Middle frontal gyrus (tissue), 1 donor: ENCODE measurements at regions not wholly inside any gene's neighbourhood (a gene's known extent, or its start where the extent isn't known, plus 50 kb on each side); places are given as distances from the start of the nearest gene placed in this dataset.

Experiments used
- DNase-seq: peaks from one replicate; pipeline ENCODE4 v3.0.0-alpha.2; 2015; ENCODE audit warnings: low spot score; ENCODE audit errors: extremely low spot score

DNA sequence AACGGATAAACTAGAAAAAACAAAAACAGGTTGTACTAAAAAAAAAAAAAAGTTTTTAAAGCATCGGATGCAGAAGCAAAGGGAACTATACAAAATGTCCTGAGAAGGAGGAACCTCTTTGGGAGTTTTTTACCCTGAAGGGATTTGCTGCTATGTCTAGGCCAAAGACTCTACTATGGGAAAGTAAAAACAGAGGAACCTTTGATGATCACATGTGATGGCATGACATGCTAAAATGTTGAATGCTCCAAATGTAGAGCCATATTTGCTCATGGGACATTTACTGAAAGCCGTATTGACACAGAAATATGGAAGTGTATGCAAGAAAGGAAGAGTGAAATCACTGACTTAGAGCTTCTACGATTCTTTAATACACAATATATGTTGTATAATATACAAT is 992.0 kb upstream of the ZEB2 start:
- DNase-seq = no peak

DNA sequence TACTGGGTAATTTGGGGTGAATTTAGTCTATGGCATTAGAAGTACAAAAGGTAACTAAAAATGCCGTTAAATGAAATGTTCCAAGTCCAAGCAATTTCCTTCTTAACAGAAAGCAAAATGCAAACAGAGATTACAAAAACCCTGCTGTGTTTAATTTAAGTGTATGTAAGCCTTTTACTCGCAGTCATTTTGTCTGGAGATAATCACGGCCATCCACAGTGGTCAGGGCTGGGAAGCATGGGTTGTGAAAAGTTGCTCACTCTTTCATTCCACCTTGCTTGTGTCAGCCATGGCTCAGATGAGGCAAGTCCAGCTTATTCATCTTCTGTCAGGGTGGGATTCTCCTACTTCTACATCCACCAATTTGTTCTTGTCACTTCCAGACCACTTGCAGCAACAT is 983.6 kb upstream of the ZEB2 start:
- no peak for DNase-seq

DNA sequence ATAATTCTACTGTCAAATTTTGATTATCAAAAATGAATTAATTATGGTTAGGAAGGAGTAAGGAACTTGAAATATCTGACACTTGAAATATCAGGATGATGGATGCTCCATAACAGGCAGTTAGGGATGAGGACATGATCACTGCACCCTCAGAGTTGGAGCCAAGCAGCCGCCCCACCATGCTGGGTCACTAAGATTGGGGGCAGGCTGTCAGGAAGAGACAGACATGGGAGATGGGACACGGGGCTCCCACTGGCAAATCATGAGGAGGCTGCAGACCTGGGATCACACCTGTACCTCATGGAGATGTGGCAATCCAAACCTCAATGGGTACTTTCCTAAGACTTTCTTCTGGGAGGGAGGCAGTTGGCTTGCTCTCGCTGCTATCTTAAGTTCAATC is 982.0 kb upstream of the ZEB2 start:
- DNase-seq = no peak

DNA sequence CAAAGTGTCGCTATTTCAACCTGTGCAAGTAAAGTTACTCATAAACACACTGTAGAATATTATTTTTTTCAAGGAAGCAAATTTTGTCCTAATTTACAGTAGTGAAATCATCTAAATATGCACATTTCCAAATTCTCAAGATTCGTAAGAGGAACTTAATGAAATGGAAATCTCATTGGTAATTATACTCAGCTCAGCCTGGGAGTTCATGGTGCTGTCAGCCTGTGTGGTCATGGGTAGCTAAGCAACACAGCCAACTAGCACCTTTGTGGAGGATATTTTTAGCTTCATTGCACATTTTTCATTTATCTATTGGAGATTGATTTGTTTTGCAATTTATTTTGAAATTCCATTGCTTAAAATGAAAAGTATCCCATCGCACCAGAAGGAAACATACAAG is 975.7 kb upstream of the ZEB2 start:
- no peak for DNase-seq

DNA sequence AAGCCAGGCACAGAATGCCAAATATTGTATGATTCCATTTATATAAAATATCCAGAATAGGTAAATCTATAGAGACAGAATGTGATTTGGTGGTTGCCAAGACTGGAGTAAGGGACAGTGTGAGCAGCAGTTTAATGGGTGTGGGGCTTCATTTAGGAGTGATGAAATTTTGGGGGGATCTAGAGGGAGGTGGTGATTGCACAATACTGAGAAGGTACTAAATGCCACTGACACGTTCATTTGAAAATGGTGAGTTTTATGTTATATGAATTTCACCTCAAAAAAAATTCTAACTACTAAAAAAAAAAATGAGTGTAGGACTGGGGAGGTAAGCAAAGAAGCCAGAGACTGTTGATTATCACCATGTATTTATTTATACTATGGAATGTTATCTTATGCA is 974.5 kb upstream of the ZEB2 start:
- DNase-seq = no peak

DNA sequence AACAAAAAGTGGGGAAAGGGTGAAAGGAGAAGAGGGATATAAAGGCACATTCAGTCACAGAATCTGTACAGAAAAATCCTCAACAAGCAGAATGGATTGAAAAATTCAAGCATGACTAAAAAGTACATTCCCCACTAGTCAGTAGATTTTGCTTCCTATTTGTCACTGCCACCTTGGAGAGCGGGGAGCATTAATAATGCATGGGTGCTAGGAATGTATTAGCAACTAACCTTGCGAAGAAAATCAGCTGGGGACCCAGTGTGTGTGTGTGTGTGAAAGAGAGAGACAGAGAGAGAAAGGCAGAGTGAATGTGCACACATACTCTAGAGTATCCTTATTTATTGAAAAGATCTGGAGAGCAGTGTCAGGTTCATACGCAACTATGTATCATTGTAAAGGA is 968.7 kb upstream of the ZEB2 start:
- DNase-seq = no peak

DNA sequence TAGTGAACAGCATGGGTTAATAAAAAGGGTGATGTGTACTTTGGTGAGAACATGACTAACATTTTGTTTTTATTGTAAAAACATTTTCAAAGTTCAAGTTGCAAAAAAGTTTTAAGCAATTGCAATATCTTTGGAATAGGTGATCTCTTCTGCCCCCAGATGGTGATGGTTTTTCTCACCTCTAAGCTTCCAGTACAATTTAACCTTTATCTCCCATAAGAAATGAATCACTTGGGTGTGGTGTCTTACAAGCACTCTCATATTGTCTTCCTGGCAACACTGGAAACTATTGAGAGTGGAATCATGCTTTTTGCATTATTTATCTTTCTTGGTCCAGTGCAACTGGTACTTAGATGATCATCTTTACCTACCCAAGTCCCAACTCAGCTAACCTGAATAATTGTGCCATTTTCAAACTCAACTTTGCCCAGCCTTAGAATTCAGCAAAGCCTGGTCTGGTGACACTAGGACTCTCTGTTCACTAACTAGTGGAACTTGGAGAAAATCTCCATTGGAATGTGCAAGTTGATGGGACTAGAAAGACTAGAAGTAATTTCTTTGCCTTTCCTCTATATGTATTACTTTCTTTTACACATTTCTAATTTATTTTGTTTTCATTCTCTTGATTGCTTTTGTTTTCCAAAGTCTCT is 964.7 kb upstream of the ZEB2 start:
- no peak for DNase-seq

DNA sequence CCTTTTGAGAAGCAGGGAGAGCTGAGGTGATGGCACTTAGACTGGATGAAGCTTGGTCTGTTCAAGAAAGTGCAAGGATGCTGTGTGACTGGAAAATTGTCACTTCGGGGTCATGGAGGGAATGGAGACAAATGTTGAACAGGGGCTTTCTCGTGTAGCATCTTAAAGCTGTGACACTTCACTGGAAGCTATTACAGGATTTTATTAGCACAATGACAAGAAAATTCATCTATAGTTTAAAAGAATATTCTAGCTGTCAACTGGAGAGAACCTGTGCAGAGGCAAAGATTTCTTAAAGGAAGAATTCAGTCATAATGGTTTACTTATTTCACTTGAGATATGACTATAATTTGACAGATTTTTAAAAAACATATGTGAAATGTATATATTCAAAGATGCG is 963.9 kb upstream of the ZEB2 start:
- no peak for DNase-seq

DNA sequence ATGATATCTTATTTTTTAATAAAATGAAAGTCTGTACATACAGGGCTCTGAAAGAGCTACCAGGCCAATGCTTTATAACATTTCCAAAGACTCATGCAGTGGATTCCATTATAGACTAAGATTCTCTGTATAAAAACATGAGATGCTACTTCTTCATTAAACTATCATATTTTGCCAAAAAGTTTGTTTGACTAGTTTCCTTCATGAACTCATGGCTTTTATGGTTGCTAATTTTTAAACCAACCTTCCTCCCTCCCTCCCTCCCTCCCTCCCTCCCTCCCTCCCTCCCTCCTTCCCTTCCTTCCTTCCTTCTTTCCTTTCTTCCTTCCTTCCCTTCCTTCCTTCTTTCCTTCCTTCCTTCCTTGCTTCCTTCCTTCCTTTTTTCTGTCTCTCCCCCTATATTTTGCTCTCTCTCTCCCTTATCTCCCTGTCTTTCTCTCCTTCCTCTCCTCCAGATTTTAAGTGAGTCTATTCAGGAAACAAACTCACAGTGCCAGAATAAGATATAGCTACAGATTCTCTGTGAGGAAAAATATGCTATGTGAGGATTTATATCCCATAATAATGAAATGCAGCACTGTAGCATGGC is 961.5 kb upstream of the ZEB2 start:
- no peak for DNase-seq

DNA sequence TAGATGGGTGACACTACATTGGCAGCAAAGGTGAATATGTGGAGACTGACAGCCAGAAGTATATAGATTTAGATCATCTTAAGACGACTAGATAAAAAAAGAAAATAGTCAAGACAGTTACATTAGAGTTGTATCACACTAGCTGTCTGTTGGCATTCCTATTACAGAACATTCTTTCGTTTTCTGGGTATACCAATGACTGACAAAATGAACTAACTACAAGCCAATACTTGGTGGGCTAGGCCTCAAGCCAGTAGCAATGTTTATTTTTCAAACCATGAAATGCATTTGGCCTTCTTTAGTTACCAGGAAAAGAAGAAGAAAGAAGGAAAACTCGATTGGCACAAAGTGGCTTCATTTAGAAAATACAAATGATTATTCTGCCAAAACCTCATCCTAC is 944.9 kb upstream of the ZEB2 start:
- DNase-seq = no peak

DNA sequence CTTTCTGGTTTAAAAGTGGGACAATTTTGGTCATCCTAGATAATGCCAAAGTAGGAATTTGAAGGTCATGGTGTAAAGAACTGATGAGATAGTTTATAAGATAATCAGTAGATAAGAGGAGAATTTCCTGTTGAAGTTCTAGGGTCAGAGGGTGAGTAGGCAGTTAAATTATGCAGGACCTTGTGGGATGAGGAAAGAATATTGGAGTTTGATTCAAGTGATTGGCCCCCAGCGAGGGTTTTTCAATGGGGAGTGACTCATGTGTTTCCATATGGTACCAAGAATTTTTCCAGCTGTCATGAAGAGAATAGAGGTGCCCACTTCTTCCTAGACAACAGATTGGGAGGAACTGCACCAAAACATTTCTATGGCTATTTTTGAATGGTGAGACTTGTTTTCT is 940.2 kb upstream of the ZEB2 start:
- DNase-seq = no peak

DNA sequence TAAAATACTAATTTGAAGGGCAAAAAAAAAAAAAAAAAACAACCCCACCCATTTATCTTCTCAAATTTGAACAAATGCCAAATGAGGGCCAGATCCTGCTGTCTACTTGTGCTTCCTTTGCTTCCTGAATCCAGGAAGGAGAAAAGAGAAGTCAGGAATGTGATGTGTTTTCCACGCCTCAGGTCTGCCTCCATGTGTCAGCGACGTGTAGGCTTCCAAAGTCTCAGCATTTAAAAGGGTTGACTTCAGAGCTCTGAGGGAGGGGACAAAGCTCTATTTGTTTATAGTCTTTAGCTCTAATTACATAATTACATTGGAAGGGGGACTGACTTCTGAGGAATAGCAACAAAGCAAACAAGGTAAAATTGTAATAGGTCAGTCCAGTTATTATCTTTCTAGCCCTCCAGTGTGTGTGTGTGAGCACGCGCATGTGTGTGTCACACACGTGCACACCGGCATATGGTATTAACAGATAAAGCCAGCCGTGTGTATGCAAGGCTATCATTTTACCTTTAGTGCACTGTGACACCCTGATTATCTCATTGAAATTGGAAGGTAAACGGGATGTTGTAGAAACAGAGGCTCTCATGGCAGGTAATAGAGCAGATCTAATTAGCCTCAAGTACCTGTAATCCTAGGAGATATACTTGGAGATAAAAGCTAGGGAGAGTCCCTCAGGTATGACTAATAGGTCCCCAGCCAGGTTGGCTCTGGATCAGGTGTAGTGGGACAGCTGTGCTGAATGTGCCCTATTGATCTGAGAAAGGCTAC is 911.4 kb upstream of the ZEB2 start:
- no peak for DNase-seq

DNA sequence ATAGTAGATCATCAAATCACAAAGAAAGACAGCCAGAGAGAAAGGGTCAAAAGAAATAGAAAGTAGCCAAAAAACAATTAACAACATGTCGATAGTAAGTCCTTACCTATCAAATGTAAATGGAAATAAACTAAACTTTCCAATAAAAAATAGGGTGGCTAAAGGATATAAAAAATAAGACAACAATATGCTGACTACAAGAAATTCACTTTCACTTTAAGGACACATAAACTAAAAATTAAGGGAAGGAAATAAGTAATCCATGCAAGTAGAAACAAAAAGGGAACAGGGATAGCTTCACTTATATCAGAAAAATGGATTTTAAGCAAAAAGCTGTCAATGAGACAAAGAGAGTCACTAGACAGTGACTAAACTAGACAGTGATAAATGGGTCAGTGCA is 903.9 kb upstream of the ZEB2 start:
- no peak for DNase-seq

DNA sequence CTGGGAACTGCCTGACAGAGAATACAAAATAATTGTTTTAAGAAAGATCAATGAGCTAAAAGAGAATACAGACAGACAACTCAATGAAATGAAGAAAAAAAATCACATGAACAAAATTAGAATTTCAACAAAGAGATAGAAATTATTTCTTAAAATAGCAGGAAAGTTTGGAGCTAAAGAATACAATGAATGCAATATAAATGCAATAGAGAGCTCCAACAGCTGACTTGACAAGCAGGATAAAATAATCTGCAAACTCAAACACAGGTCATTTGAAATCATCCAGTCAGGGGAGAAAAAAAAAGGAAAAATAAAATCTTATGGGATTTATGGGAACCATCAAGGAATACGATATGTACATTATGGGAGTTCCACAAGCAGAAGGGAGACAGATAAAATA is 902.7 kb upstream of the ZEB2 start:
- no peak for DNase-seq

DNA sequence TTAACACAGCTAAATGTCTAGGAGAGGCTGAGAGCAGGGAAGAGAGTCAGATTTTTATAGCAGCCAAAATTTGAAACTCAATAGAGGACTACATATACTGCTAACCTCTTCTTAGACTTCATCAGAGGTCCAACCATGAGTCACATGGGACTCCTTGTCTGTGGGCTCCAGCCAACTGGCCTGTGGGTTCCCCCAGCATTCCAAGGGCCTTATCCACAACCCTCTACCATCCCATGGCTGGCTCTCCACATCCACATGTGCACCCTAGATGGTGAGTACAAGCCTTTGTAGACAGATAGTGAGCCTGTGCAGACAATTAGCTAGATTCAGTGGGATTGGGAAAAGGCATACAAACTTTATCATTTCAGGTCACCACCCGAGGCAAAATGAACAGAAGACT is 901.9 kb upstream of the ZEB2 start:
- no peak for DNase-seq

DNA sequence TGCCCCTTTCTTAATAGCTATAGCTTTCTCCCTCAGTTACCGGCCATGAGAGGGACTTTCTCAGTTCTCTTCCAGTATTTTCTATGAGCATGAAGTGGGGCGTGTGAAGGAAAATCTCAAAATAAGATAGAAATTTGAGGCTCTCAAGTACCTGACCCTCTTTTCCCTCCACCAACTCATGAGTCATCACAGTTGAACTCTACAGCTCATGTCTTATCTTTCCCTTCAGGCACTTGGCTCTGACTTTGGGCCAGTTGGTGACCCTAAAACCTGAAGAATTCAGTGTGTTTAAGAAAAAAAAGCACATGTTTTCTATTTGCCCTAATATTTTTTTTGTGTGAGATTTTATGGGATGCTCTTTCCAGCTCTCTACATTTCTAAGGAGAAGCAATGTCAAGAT is 896.7 kb upstream of the ZEB2 start:
- no peak for DNase-seq

DNA sequence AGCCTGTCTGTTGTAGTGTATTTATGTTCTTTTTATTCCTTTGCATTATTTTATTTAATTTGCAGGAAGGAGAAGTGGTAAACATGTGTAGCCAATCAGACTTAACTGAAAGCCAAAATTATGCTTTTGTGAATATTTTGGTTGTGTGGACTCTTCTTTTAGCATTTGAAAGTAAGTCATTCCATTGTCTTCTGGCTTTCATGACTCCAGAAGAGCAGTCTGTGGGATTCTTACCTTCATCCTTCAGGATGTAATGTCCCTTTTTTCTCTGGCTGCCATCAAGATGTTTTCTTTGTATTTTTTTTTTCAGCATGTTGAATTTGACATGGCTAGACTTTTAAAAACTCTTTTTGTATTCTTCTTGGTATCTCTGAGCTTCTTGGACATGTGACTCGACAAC is 895.2 kb upstream of the ZEB2 start:
- no peak for DNase-seq

DNA sequence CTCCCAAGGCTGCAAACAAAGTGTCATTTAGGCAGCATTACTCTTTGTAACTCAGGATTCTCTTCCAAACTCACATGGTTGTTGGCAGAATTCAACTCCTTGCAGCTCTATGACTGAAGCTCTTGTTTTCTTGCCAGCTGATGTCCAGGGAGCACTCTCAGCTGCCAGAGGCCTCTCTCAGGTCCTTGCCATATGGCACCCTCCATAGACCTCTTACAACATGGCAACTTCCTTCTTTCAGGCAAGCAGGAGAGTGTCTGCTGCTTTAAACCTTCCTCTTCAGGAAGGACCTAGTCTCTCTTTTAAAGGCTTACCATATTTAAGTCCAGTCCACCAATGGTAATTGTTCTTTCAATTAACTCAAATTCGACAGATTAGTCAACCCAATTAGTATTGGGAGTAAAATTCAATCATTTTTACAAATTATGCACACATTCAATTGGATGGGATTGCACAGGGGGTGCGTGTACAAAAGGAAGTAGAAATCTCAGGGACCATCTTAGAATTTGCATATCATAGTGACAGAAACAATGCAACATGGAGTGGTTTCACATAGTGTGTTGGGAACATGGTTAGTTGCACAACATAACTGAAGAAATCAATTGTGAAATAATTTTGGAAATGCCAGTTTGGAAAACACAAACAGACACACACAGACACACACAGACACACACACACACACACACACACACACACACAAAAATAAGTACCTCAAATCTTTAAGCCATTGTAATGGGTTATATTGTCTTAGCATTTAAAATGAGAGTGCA is 893.5 kb upstream of the ZEB2 start:
- no peak for DNase-seq

DNA sequence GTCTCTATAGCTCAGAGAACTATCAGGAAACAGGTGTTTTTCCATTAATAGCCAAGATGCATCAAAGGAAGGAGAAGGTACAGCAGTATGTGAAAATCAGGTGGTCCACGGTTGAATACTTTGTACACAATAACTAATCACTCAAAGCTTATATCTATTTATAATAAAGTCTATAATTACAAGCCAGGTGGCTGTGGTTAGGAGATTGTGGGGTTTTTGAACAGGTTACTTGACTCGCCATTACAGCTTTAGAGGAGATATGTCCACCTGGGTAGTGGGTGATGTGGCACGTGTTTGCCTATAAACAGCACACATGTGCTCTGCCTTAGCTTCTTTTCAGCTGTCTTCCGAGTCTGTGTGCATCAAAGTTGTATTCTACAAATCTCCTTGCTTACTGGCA is 892.2 kb upstream of the ZEB2 start:
- DNase-seq = no peak

DNA sequence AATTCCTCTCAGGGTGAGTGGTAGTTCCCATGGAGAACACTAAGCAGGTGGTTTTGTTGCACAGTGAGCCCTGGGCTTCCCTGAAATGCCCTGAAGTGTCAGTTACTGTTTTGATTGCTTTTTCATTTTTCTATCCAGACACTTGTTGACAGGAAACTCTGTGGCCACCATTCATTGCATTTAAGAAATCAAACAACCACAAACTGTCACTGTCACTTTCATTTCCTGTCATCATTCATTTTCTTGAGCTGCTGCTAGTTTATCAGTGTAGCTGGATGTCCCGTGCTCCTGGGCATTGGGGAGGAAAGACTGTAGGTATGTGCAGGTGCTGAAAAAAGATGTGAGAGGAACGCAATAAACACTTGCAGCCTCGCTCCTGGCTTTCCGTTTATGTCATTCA is 891.6 kb upstream of the ZEB2 start:
- DNase-seq = no peak

DNA sequence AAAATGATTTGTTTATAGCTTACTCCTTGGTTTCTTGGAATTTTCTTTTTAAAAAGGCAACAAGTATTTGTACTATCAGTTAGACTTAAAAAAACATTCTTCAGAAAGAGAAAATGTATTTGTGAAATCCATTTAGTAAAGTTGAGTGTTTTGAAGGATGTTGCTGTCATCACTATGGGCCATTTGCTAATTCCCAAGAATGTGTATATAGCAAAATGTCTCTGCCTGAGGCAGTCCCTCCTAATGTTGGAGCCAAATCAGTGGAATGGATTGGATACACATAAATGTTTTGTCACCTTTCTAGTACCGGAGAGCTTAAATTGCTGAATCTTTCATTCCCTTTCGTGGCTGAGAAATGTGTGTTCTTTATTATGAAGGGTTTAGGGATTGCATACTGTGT is 890.2 kb upstream of the ZEB2 start:
- no peak for DNase-seq

DNA sequence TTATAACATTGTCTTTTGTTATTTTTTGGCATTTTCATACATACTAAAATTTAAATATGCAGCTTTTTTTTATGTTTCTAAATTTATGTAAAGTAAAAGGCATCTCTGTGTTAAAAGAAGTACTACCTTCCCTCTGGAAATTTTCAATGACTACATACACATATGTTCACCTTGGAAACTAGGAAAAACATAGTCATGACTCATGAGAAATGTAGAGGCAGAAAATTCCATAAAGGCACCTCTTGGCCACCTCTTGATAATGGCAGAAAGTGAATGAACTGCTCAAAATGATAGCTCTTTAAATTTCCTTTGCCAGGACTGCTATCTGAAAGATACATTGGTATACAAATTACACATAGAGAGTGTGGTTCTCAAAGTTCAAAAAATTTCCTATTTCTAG is 889.1 kb upstream of the ZEB2 start:
- no peak for DNase-seq
